NCI-H526 (cell line): ENCODE measurements at regions not wholly inside any gene's neighbourhood (a gene's known extent, or its start where the extent isn't known, plus 50 kb on each side); places are given as distances from the start of the nearest gene placed in this dataset.
A peak's percentile ranks its signal among the peaks of the same experiment; 100 is the strongest.

Experiments used
- DNase-seq, 2 experiments: peaks; one replicate each; lab custom pipeline; 2025; lab: John Stamatoyannopoulos, UW

GRCh38 chr6:169046483-169047192 lies 207.0 kb downstream of the THBS2 start:
- DNase-seq: no peak

GRCh38 chr6:169046021-169046420 lies 207.6 kb downstream of the THBS2 start:
- no peak for DNase-seq

- no peak for DNase-seq
Measured at GRCh38 chr6:169045486-169045885, 208.2 kb downstream of the THBS2 start.

- no peak for DNase-seq
Measured at GRCh38 chr6:169044381-169045230, 209.0 kb downstream of the THBS2 start.

GRCh38 chr6:169042061-169042460 lies 211.6 kb downstream of the THBS2 start:
- no peak for DNase-seq

GRCh38 chr6:169041078-169041477 lies 212.6 kb downstream of the THBS2 start:
- DNase-seq: no peak

- peak; percentile 80 to 81 for DNase-seq
Measured at GRCh38 chr6:169038691-169039090, 215.0 kb downstream of the THBS2 start.

- no peak for DNase-seq
Measured at GRCh38 chr6:169035385-169036240, 218.0 kb downstream of the THBS2 start.

- DNase-seq: peak in 1 of 2 experiments; percentile 47
Measured at GRCh38 chr6:169034516-169035167, 219.0 kb downstream of the THBS2 start.

GRCh38 chr6:169029861-169030260 lies 223.8 kb downstream of the THBS2 start:
- peak in 1 of 2 experiments; percentile 10 for DNase-seq

GRCh38 chr6:169028343-169028742 lies 225.3 kb downstream of the THBS2 start:
- peak; percentile 73 to 80 for DNase-seq

GRCh38 chr6:169026175-169026574 lies 227.5 kb downstream of the THBS2 start:
- DNase-seq: no peak

GRCh38 chr6:169024047-169024660 lies 229.5 kb downstream of the THBS2 start:
- no peak for DNase-seq

GRCh38 chr6:169023161-169023874 lies 230.3 kb downstream of the THBS2 start:
- no peak for DNase-seq

GRCh38 chr6:169022079-169022478 lies 231.6 kb downstream of the THBS2 start:
- DNase-seq: no peak

- DNase-seq: no peak
Measured at GRCh38 chr6:169020821-169021220, 232.8 kb downstream of the THBS2 start.

GRCh38 chr6:169019727-169020491 lies 233.7 kb downstream of the THBS2 start:
- DNase-seq: peak; percentile 59 to 66

GRCh38 chr6:169019111-169019510 lies 234.5 kb downstream of the THBS2 start:
- no peak for DNase-seq

GRCh38 chr6:169016758-169017157 lies 236.9 kb downstream of the THBS2 start:
- DNase-seq: no peak
